DND-41 (cell line): ENCODE measurements at regions not wholly inside any gene's neighbourhood (a gene's known extent, or its start where the extent isn't known, plus 50 kb on each side); places are given as distances from the start of the nearest gene placed in this dataset.

Experiments
- EZH2 ChIP-seq: IDR thresholded peaks from 3 replicates; pipeline ENCODE4 v1.6.1; 2012; ENCODE audit warnings: borderline replicate concordance, low read depth, mild to moderate bottlenecking, moderate library complexity, low read length, inconsistent platforms; ENCODE audit not compliant: severe bottlenecking
- TF ChIP-seq, protein P1 (sequence below): IDR thresholded peaks from 2 replicates; pipeline ENCODE4 v1.5.1; 2012; ENCODE audit warnings: borderline replicate concordance, low read length, moderate library complexity, mild to moderate bottlenecking; ENCODE audit not compliant: poor library complexity, severe bottlenecking; ENCODE audit errors: extremely low read depth

GRCh38 chr6:125656287-125656870 lies 93.1 kb upstream of the HEY2 start:
- TF ChIP-seq, protein P1, sequence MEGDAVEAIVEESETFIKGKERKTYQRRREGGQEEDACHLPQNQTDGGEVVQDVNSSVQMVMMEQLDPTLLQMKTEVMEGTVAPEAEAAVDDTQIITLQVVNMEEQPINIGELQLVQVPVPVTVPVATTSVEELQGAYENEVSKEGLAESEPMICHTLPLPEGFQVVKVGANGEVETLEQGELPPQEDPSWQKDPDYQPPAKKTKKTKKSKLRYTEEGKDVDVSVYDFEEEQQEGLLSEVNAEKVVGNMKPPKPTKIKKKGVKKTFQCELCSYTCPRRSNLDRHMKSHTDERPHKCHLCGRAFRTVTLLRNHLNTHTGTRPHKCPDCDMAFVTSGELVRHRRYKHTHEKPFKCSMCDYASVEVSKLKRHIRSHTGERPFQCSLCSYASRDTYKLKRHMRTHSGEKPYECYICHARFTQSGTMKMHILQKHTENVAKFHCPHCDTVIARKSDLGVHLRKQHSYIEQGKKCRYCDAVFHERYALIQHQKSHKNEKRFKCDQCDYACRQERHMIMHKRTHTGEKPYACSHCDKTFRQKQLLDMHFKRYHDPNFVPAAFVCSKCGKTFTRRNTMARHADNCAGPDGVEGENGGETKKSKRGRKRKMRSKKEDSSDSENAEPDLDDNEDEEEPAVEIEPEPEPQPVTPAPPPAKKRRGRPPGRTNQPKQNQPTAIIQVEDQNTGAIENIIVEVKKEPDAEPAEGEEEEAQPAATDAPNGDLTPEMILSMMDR = no peak
- no peak for TF ChIP-seq EZH2
